GM21786 (cell line): ENCODE measurements at regions not wholly inside any gene's neighbourhood (a gene's known extent, or its start where the extent isn't known, plus 50 kb on each side); places are given as distances from the start of the nearest gene placed in this dataset.

ENCODE experiments used
- ATAC-seq: cut with Tn5 transposase; IDR thresholded peaks from one replicate; pipeline ENCODE4 v1.9.1; 2021; ENCODE audit not compliant: unreplicated experiment

GRCh38 chr3:194986208-194987043, 284.5 kb downstream of the XXYLT1 start:
- ATAC-seq: no peak

DNA sequence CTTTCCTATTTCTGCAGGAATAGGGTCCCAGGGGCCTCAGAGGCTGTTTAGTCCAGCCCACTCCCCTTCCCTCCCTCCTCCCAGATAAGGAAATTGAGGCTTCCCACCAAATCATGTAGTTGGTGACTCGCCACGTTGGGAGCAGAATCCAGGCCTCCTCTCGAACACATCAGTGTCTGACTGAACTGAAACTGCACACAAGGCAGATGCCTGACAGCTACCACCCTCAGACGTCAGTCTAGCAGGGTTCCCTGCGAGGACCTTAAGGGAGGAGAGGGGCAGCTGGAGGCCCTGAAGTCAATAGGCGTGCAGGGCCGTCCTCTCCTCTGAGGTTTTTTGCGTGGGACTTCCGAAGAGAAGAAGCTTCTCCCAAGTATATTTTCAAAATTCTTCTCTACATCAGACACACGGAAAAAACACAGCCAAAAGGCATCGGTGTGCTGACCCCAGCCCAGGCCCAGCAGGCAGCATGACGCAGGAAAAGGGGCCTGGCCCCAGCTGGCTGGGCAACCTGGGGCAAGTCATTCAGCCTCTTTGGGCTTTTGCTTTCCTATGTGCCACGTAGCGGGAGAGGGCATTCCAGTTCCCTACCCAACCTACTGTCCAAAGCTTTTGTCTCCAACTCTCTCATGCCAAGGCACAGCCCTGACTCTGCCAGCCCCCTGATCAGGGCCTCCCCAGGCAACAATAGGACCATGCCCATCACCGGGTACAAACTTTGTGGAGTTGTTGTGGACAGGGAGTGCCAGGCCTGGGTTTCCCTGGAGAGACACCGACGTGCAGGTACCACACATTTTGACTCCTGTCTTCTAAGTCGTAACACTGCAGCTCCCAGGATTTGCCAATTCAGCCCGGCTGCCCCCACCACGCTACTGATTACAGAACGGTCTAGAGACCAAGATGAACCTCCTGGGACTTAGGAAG, 283.1 kb downstream of the XXYLT1 start:
- no peak for ATAC-seq

- ATAC-seq: no peak
Observed at GRCh38 chr3:194988495-194989165, 282.3 kb downstream of the XXYLT1 start.

DNA sequence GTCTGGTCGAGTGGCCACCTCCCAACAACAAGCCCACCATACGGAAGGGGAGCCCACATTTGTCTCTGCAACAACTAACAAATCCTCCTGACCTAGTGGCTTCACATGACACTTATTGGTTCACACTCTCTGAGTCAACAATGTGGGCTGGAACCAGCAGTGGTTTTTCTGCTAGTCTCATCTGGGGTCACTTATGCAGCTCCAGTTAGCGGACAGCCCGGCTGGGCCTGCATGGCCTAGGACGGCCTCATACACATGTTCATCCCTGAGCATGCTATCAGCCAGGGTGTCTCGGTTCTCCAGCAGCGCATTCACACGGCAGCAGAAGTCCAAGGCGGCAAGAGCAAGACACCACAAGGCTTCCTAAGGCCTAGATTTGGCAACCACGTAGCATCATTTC, 281.7 kb downstream of the XXYLT1 start:
- ATAC-seq: no peak

DNA sequence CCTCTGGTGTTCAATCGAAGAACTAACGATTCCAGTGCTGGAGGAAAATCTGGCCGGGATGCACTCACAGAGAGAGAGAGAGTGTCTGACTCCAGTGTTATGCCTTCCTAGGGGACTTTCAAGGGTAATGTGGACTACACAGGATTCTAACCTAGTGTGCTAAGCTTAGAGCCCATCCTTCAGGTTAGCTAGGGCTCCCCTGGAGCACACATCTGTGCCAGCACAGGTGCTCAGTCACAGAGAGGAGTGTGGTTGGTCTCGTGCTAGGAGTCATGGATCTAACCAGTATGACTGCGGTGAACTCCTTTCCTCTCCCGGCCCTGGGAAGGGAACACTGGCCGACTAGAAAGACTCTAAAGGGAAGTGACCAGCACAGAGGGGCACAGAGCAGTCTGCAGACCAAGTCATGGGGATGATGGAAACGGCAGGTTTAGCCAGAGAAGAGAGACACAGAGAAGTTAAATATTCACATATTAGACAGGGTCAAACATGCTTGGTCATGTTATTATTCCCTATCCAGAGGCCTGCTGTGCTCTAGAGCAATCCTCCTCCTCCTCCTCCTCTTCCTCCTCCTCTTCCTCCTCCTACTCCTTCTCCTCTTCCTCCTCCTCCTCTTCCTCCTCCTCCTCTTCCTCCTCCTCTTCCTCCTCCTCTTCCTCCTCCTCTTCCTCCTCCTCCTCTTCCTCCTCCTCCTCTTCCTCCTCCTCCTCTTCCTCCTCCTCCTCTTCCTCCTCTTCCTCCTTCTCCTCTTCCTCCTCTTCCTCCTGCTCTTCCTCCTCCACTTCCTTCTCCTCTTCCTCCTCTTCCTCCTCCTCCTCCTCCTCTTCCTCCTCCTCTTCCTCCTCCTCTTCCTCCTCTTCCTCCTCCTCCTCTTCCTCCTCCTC, 280.3 kb downstream of the XXYLT1 start:
- ATAC-seq: no peak

DNA sequence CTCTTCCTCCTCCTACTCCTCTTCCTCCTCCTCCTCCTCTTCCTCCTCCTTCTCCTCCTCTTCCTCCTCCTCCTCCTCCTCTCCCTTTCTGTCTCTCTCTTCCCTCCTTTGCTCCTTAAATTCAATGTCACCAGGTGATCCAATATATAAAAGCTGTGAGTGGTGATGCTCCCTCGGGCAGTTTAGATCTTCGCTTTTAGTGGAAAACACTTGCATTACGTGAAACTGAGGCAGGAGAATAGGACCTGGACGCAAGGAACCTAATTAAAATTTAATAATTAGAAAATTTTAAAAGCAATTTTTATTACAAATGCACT, 279.7 kb downstream of the XXYLT1 start:
- no peak for ATAC-seq

GRCh38 chr3:194993896-194994295, 277.1 kb downstream of the XXYLT1 start:
- ATAC-seq: no peak

DNA sequence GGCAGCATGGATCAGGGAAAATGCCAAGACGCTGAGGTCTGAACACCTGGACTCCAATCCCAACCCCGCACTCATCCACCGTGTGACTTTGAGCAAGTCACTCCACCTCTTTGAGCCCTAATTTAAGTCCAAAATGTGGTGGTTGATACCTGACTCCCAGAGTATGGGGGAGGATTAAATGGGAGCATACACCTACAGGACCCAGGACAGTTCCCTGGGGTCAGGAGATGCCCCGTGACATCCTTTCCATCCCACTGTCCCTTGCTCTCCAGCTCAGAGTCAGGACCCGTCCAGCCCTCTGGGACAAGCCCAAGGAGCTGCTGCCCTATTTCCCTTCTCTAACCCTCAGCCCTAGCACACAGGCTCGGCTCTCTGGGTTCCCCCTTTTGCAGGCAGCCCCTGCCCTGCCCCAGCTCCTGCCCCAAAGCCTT, 276.4 kb downstream of the XXYLT1 start:
- ATAC-seq: no peak

GRCh38 chr3:194995334-194995733, 275.6 kb downstream of the XXYLT1 start:
- ATAC-seq: no peak

DNA sequence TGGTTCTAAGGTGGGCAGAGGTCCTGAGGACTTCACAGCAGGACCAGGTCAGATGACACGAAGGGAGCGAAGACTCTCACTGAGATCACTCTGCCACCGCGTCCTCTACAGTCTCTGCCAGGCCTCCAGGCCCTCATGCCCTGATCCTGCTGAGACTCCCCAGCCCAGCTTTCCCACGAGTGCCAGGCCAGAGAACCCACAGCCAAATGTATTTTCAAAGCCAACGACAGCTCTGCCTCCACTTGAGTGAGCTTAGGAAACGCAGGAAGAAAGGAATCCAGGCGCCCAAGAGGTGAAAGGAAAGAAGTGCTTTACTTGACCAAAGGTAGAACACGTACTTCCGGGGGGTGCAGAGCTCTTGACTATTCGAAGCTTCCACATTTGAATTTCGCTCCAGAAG, 275.0 kb downstream of the XXYLT1 start:
- no peak for ATAC-seq

- no peak for ATAC-seq
Observed at GRCh38 chr3:194996746-194997145, 274.2 kb downstream of the XXYLT1 start.

DNA sequence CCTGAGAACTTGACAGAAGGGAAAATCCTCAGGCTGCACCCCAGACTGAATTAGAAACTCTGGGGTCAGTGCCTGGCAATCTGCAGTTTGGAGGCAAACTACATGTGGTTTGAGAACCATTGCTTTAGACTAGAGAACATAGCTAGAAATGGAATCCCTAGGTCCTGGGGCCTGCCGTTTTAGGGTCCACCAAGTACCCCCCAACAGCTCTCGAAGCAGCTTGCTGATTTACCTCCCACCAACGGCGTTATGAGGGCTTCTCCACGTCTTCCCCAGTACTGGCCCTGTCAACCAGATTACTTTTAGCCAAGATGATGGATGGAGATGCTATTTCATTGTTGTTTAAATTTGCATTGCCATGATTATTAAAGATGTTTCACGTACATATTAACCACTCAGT, 272.5 kb downstream of the XXYLT1 start:
- ATAC-seq: no peak

GRCh38 chr3:194998948-194999347, 272.0 kb downstream of the XXYLT1 start:
- no peak for ATAC-seq

GRCh38 chr3:194999491-194999890, 271.5 kb downstream of the XXYLT1 start:
- ATAC-seq: no peak

DNA sequence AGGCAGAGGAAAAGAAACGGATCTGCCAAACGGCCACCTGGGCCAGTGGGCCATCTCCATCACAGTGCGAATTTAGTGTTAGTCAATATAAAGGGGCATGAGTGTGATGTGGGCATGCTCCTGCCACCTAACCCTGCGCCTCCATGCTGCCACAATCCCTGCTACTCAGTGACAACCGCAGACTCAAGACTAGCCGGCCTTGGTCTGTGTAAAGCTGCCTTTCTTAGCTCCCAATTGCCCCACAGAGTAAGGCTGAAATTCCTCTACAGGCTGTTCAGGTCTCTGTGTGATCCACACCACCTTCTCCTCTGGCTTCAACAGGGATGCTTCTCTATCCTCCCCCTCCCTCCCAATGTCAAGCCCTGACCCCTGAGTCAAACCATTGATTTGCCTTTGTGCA, 269.7 kb downstream of the XXYLT1 start:
- no peak for ATAC-seq

DNA sequence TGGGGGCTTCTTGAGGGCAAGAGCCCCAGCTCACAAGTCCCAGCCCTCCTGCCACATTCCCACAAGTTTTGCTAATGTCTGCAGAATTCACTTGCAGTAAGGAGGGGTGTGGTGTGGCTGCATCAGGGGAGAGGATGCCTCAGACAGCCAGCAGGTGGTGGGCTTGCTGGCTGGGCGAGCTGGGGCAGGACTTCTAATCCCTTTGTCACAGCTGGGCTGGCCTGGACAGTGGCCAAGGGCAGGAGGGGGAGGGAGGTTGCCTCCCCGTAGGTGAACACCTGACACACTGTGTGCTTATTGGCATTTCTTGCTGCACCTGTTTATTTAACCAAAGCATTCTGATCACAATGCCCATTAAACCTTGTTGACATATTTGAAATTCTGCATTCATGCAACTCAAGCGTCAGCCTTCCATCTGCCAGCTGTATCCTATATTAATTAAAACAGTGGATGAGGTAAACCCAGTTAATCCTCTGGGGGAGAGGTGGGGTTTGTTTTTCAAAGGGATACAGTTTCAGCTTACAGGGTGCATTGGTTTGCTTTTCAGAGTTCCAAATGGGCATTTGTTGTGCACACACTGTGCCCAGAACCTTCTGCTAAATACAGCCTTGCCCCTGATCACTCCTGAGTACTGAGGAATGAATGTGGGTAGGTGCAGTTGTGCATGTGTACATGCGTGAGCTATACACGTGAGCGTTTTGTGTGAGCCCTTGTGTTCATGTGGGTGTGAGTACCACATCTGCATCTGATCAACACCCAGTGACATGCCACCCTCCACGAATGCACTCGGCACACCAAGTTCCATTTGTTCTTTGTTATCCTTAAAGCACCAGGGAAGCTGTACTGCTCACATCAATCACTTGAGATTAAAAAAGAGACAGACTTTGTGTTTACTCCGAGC, 268.7 kb downstream of the XXYLT1 start:
- peak; percentile 68 for ATAC-seq

DNA sequence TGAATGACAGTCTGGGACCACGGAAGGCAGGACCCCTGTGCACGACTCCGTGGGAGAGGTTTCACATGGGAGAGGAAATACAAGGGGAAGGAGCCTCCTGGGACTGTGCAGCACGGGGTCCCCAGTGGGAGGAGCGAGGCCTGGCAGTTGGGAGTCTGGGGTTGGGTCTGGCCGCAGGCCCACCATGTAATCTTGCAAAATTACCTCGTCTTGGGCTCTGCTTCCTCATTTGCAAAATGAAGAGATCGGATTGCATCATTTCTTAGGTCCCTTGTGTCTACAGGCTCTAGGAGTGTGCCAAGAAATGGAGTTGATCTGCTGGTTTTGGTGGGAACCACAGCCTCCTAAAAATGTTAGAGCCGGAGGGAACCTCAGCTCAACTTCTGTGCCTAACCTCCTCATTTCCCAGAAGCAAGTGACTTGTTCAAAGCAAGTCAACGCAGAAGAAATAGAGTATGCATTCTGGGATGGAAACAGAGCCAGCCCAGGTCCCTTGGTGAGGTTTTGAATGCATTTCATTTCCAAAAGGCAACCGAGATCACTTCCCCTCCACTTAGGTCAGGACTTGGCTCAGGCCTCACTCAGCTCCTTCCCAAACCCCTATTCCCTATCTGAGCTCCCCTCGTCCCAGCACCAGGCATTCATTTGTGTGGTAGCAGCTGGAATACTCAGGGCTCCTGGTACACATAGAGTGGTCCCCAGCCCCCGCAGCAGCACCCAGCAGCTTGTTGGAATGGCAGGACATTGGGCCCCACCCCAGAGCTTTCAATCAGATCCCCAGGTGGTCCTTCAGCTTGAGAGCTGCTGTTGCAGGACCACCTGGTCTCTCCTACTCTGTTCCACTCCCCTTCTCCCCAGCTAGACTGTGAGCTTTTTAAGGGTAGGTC, 267.7 kb downstream of the XXYLT1 start:
- no peak for ATAC-seq

DNA sequence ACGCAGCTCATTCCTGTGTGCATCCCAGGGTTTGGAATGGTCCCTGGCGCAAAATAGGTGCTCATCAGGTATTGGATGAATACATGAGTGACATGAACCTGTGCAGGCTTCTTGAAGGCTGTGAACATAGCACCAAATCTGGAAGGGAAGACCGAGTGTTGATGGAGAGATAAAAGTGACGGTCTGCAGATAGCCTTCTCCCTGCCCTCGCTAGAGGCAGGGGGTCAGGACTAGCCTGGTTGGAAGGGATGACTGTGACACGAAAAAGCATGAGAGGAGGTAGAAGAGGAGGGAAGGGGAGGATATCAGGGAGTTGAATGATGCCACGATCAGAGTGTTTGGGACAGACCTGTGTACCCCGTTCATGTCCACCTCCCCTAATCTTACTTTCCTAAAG, 267.1 kb downstream of the XXYLT1 start:
- no peak for ATAC-seq
